ENCODE measurements at regions not wholly inside any gene's neighbourhood (a gene's known extent, or its start where the extent isn't known, plus 50 kb on each side); places are given as distances from the start of the nearest gene placed in this dataset.

GRCh38 chr4:56238251-56238650 is 149.0 kb downstream of the AASDH start:
- H3K4me3 ChIP-seq: no peak overlapping the region

GRCh38 chr4:56235725-56236124 is 151.6 kb downstream of the AASDH start:
- Histone ChIP-seq H3K4me3 (no peak overlapping the region), H3K36me3 (no peaks in the 10 kb centered on the region), H3K9me3 (no peaks in the 10 kb centered on the region), H3K27me3 (no peaks in the 10 kb centered on the region), H3K4me1 (no peaks in the 10 kb centered on the region), H3K27ac (no peak overlapping the region)
- no peak for FAIRE-seq
- no peak for DNase-seq
- ATAC-seq: no peak
- 83% methylated on average over 4 of the region's 4 CpGs for WGBS, 2 donors
- intact Hi-C loops (cut with DNase I): no loop called here
- no peak for TF ChIP-seq CTCF (IDR thresholded peaks at IDR 0.05)

More at GRCh38 chr4:56238251-56238650, 149.0 kb downstream of the AASDH start:
- Histone ChIP-seq H3K27ac (no peak overlapping the region), H3K27me3 (no peaks in the 10 kb centered on the region), H3K4me1 (no peaks in the 10 kb centered on the region), H3K36me3 (no peaks in the 10 kb centered on the region), H3K9me3 (no peaks in the 10 kb centered on the region)
- intact Hi-C loops (cut with DNase I): no loop called here
- ATAC-seq: no peak
- 85 to 92% methylated on average over 3 of the region's 3 CpGs for WGBS, 2 donors
- TF ChIP-seq CTCF (IDR thresholded peaks at IDR 0.05): no peak
- no peak for FAIRE-seq
- DNase-seq: no peak

- FAIRE-seq (no peak), ATAC-seq (no peak)
These were observed 152.3 kb downstream of the AASDH start for GRCh38 chr4:56235011-56235410.

GRCh38 chr4:56234098-56234497 is 153.2 kb downstream of the AASDH start:
- intact Hi-C loops (cut with DNase I): no loop called here
- FAIRE-seq (no peak), DNase-seq (no peak), ATAC-seq (no peak)
- Histone ChIP-seq H3K4me1 (no peaks in the 10 kb centered on the region), H3K4me3 (no peak overlapping the region), H3K27me3 (no peaks in the 10 kb centered on the region), H3K27ac (no peak overlapping the region), H3K9me3 (no peaks in the 10 kb centered on the region), H3K36me3 (no peaks in the 10 kb centered on the region)
- TF ChIP-seq CTCF (IDR thresholded peaks at IDR 0.05): no peak
- WGBS, 2 donors: 89 to 95% methylated on average over 1 of the region's 1 CpG

More at GRCh38 chr4:56235011-56235410, 152.3 kb downstream of the AASDH start:
- Histone ChIP-seq H3K36me3 (no peaks in the 10 kb centered on the region), H3K4me1 (no peaks in the 10 kb centered on the region), H3K27ac (no peak overlapping the region), H3K9me3 (no peaks in the 10 kb centered on the region), H3K4me3 (no peak overlapping the region), H3K27me3 (no peaks in the 10 kb centered on the region)
- intact Hi-C loops (cut with DNase I): no loop called here
- WGBS, 2 donors: 72% methylated on average over 3 of the region's 3 CpGs
- no peak for TF ChIP-seq CTCF (IDR thresholded peaks at IDR 0.05)
- DNase-seq: no peak

- no peak overlapping the region for H3K27ac ChIP-seq
- H3K4me3 ChIP-seq: no peak overlapping the region
- FAIRE-seq: no peak
- no peaks in the 10 kb centered on the region for H3K36me3 ChIP-seq
- ATAC-seq: no peak
- H3K4me1 ChIP-seq: no peaks in the 10 kb centered on the region
- no peak for DNase-seq
- WGBS, 2 donors: 78 to 88% methylated on average over 3 of the region's 3 CpGs
- TF ChIP-seq CTCF (IDR thresholded peaks at IDR 0.05): no peak
- no peaks in the 10 kb centered on the region for H3K9me3 ChIP-seq
- no peaks in the 10 kb centered on the region for H3K27me3 ChIP-seq
- intact Hi-C loops (cut with DNase I): no loop called here
These were observed 155.9 kb downstream of the AASDH start for GRCh38 chr4:56231410-56231809.

Data from pancreas (tissue), 10 donors.